ENCODE measurements at regions not wholly inside any gene's neighbourhood (a gene's known extent, or its start where the extent isn't known, plus 50 kb on each side); places are given as distances from the start of the nearest gene placed in this dataset.

DNA sequence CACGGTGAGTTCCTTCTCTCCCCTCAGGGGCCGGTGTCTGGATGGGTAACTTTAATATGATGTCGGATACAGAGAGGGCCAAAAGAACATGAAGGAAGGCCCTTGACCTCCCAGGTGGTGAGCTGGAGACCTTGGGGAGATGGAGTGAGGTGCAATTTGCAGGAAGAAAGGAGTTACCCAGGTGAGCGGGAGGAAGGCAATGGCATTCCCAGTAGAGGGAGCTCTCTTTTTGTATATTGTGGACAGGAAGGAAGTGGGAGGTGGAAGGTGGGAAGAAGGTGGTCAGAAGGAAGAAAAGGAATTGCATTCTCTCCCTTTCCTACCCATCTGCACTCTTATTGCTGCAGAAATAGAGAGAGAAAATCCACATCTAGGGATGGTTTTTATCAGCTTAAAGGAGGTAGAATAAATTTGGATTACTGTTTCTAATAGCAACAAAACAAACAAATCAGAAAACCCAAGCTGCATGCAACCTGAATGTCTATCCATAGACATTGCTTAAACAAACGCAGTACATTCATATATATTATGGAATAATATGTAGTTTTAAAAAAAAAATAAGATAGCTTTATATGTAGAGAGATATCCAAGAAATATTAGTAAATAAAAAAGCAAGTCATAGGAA is 169.0 kb upstream of the TSC22D2 start:
- Histone ChIP-seq H3K27ac (no peak overlapping the region), H3K9me3 (no peaks in the 10 kb centered on the region), H3K4me1 (peaks cover 36% of the 10 kb centered on the region), H3K27me3 (ENCODE audit: insufficient read depth in 3 of 3, low read length in 2 of 3) (no peaks in the 10 kb centered on the region), H3K4me3 (no peak overlapping the region), H3K36me3 (ENCODE audit: insufficient read depth in 1 of 2, low read depth in 1 of 2) (no peaks in the 10 kb centered on the region)
- TF ChIP-seq, protein P1, sequence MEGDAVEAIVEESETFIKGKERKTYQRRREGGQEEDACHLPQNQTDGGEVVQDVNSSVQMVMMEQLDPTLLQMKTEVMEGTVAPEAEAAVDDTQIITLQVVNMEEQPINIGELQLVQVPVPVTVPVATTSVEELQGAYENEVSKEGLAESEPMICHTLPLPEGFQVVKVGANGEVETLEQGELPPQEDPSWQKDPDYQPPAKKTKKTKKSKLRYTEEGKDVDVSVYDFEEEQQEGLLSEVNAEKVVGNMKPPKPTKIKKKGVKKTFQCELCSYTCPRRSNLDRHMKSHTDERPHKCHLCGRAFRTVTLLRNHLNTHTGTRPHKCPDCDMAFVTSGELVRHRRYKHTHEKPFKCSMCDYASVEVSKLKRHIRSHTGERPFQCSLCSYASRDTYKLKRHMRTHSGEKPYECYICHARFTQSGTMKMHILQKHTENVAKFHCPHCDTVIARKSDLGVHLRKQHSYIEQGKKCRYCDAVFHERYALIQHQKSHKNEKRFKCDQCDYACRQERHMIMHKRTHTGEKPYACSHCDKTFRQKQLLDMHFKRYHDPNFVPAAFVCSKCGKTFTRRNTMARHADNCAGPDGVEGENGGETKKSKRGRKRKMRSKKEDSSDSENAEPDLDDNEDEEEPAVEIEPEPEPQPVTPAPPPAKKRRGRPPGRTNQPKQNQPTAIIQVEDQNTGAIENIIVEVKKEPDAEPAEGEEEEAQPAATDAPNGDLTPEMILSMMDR (IDR thresholded peaks at IDR 0.05) = peak; percentile 13
- DNase-seq (no peak), ATAC-seq (no peak)
- WGBS, 3 donors = 74 to 86% (median 82%) methylated on average over 5 of the region's 5 CpGs
- intact Hi-C loops (cut with DNase I) = loop anchor here in 1 of 2 donors (5.0 kb wide), 1 partner anchor 168 kb away; the partner anchor contains the start of gene TSC22D2

DNA sequence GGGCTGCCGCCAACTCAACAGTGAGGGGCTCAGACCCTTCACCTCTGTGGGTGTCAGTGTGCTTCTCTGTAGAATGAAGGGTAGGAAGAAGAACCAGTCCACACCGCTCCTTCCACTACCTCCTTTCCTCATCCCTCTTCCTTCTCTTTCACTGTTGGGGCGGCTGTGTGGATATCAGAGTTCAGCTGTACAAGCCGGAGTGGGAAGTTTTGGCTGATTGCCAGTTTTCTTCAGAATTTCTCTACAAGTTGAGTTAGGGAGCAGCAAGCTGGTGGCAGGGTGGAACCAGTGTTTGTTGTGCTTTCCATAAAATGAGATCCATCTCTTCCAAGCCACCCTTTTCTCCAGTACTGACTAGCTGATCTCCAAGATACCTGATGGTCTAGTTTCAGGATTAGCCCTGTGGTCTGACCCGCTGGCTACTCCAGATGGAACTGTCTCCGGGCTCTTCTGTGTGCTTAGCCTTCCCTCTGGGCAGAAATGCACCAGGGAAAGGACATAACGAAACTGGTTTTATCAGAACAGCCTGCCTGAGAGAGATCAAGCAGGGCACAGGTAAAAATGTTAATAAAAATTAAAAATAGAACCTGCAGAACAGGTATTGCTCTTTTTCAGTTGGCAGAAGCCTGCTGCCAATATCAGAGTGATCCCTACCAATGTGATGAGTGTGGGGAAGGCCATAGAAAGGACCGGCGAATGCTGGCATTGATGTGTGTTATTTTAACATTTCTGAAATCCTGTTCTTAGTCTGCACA is 169.9 kb upstream of the TSC22D2 start:
- Histone ChIP-seq H3K36me3 (ENCODE audit: insufficient read depth in 1 of 2, low read depth in 1 of 2) (no peaks in the 10 kb centered on the region), H3K9me3 (no peaks in the 10 kb centered on the region), H3K27me3 (ENCODE audit: insufficient read depth in 3 of 3, low read length in 2 of 3) (no peaks in the 10 kb centered on the region), H3K27ac (peak overlapping the region; percentile 56), H3K4me1 (peaks cover 36% of the 10 kb centered on the region), H3K4me3 (no peak overlapping the region)
- WGBS, 3 donors = 83 to 90% (median 86%) methylated on average over 9 of the region's 9 CpGs
- TF ChIP-seq, protein P1 (IDR thresholded peaks at IDR 0.05) = no peak
- DNase-seq = no peak
- peak in 1 of 4 donors; percentile 35 for ATAC-seq
- intact Hi-C loops (cut with DNase I) = loop anchor here in 1 of 2 donors (5.0 kb wide), 1 partner anchor 169 kb away; the partner anchor contains the start of gene TSC22D2

DNA sequence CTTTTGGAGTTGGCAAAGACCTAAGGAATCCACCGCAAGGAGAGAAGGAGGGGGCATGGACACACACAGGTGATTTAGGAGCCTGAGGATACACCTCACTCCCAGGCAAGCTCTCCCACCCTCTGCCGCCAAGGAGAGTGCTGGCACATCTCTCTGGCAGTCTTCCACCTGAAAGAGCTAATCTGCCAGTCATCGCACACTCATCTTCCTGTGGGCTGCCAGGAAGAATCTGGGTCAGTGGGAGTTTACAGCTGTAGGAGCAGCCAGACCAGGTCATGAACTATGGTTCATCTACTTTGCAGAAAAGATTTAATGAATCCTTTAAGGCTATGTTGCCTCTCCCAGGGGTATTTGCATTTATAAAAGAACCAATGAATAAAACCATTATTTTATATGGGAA is 170.6 kb upstream of the TSC22D2 start:
- Histone ChIP-seq H3K36me3 (ENCODE audit: insufficient read depth in 1 of 2, low read depth in 1 of 2) (no peaks in the 10 kb centered on the region), H3K9me3 (no peaks in the 10 kb centered on the region), H3K4me3 (no peak overlapping the region), H3K27ac (peak overlapping the region; percentile 56), H3K27me3 (ENCODE audit: insufficient read depth in 3 of 3, low read length in 2 of 3) (no peaks in the 10 kb centered on the region), H3K4me1 (peaks cover 32% of the 10 kb centered on the region)
- TF ChIP-seq, protein P1 (IDR thresholded peaks at IDR 0.05) = no peak
- 26 to 36% (median 27%) methylated on average over 3 of the region's 3 CpGs for WGBS, 3 donors
- ATAC-seq = peak; percentile 93 to 97 (median 96)
- peak; percentile 49 to 82 for DNase-seq
- intact Hi-C loops (cut with DNase I) = loop anchor here in 1 of 2 donors (5.0 kb wide), 1 partner anchor 170 kb away; the partner anchor contains the start of gene TSC22D2

DNA sequence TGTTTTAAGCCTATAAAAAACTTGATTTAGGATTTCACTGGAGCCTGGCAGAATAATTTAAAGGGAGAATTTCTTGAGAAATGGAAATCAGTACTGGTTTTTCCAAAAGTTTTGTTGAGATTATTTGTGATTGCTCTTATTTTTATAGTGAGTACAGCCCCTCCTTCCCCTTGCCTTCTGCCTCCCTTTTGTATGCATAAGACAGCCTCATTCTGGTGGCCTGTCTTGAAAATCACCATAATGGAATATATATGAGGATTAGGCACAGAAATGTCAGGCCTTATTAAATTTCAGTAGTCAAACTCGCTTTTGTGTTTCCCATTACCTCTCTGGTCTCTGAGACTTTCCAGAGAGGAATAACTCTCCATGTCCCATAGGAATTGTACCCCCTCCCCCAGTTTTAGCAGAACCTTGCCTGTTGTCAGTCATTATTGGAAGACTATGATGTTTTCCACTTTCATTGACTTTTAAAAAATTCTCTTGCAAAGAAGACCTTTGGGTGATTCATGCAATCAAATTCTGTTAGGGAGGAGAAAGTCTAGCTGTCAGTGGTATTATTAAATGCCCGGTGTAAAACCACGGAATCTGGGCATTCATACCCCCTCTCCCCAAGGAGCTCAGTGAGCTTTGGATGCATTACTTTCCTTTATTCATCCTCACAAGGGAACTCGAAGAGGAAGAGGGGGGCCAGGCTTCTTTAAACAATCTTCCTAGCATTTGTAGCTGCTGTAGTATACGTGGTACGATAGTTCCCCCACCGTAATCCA is 171.6 kb upstream of the TSC22D2 start:
- 75 to 81% (median 80%) methylated on average over 7 of the region's 7 CpGs for WGBS, 3 donors
- peaks cover 24% of the 10 kb centered on the region for H3K4me1 ChIP-seq
- peak overlapping the region; percentile 44 for H3K27ac ChIP-seq

More for the DNA sequence above, 171.6 kb upstream of the TSC22D2 start:
- no peak for ATAC-seq
- no peaks in the 10 kb centered on the region for H3K36me3 ChIP-seq (ENCODE audit: insufficient read depth in 1 of 2, low read depth in 1 of 2)
- TF ChIP-seq, protein P1 (IDR thresholded peaks at IDR 0.05) = no peak
- intact Hi-C loops (cut with DNase I) = loop anchor here in 1 of 2 donors (5.0 kb wide), 1 partner anchor 171 kb away; the partner anchor contains the start of gene TSC22D2
- no peak for DNase-seq
- H3K9me3 ChIP-seq = no peaks in the 10 kb centered on the region
- no peaks in the 10 kb centered on the region for H3K27me3 ChIP-seq (ENCODE audit: insufficient read depth in 3 of 3, low read length in 2 of 3)
- H3K4me3 ChIP-seq = no peak overlapping the region

Data from psoas muscle (tissue), 7 donors.